Activated CD4-positive, alpha-beta T cell treated with anti-CD3 and anti-CD28 coated beads for 36 hours (primary cell): ENCODE measurements at regions not wholly inside any gene's neighbourhood (a gene's known extent, or its start where the extent isn't known, plus 50 kb on each side); places are given as distances from the start of the nearest gene placed in this dataset.

ENCODE experiments used
- ATAC-seq: fragments of 200-7000 bp; cut with Tn5 transposase; one replicate; pipeline ENCODE4 v1.10.0; 2021; ENCODE audit warnings: mild to moderate bottlenecking, moderate library complexity
- CTCF ChIA-PET: fragments of 350-600 bp; sonication (Branson Sonifier 250); formaldehyde crosslinking; loops from one replicate; lab custom pipeline; 2021; ENCODE audit warnings: antibody characterized with exemption; lab: Charles Lee
- POLR2A ChIA-PET: fragments of 350-600 bp; sonication (Branson Sonifier 250); formaldehyde crosslinking; loops from one replicate; lab custom pipeline; 2021; ENCODE audit warnings: antibody characterized with exemption, inconsistent platforms; lab: Charles Lee
- DNase-seq: peaks from one replicate; pipeline ENCODE4 v3.0.0-alpha.2; 2020
- H3K27ac Mint-ChIP-seq: one replicate; pipeline ENCODE4 v1.8.0; 2021; ENCODE audit warnings: mixed read lengths
- H3K27me3 Mint-ChIP-seq: one replicate; pipeline ENCODE4 v1.8.0; 2021; ENCODE audit warnings: mixed read lengths
- H3K36me3 Mint-ChIP-seq: one replicate; pipeline ENCODE4 v1.8.0; 2021; ENCODE audit warnings: low read depth, mixed read lengths
- H3K4me1 Mint-ChIP-seq: one replicate; pipeline ENCODE4 v1.8.0; 2021; ENCODE audit warnings: mixed read lengths
- H3K4me3 Mint-ChIP-seq: one replicate; pipeline ENCODE4 v1.8.0; 2021; ENCODE audit warnings: mild to moderate bottlenecking, moderate library complexity, mixed read lengths
- H3K9me3 Mint-ChIP-seq: one replicate; pipeline ENCODE4 v1.8.0; 2021; ENCODE audit warnings: low read depth, mixed read lengths
- intact Hi-C, 2 experiments: fragments of 100-400 bp; cut with DNase I in 1 of 2; cut with micrococcal nuclease in 1 of 2; formaldehyde crosslinking; loops; one replicate each; pipeline versions ENCODE4 v1.14.2 to v1.15.1; 2022 to 2024; cut with DNase I, micrococcal nuclease

- no peak overlapping the region for H3K27ac Mint-ChIP-seq
- ATAC-seq (no peak), DNase-seq (no peak)
- H3K4me1 Mint-ChIP-seq, result no peaks in the 10 kb centered on the region
- intact Hi-C loops, result no loop called here
- H3K4me3 Mint-ChIP-seq, result no peak overlapping the region
- ChIA-PET POLR2A (no interaction called here), CTCF (no interaction called here)
- H3K36me3 Mint-ChIP-seq, result no peaks in the 10 kb centered on the region
- no peaks in the 10 kb centered on the region for H3K27me3 Mint-ChIP-seq
- H3K9me3 Mint-ChIP-seq, result peaks cover 2% of the 10 kb centered on the region
These were observed 473.5 kb downstream of the DNAH5 start for GRCh38 chr5:13470975-13471374.

- Mint-ChIP-seq H3K9me3 (peaks cover 4% of the 10 kb centered on the region), H3K4me3 (no peak overlapping the region), H3K36me3 (no peaks in the 10 kb centered on the region), H3K27me3 (no peaks in the 10 kb centered on the region), H3K27ac (no peak overlapping the region), H3K4me1 (no peaks in the 10 kb centered on the region)
- DNase-seq (no peak), ATAC-seq (no peak)
- POLR2A ChIA-PET, result no interaction called here
- intact Hi-C loops, result no loop called here
- CTCF ChIA-PET, result no interaction called here
These were observed 474.2 kb downstream of the DNAH5 start for GRCh38 chr5:13470263-13470662.

GRCh38 chr5:13464532-13465193, 479.8 kb downstream of the DNAH5 start:
- intact Hi-C loops, result no loop called here
- ATAC-seq (no peak), DNase-seq (no peak)
- POLR2A ChIA-PET, result no interaction called here
- Mint-ChIP-seq H3K4me3 (no peak overlapping the region), H3K27ac (no peak overlapping the region), H3K36me3 (no peaks in the 10 kb centered on the region), H3K27me3 (no peaks in the 10 kb centered on the region), H3K9me3 (peaks cover 9% of the 10 kb centered on the region), H3K4me1 (no peaks in the 10 kb centered on the region)
- CTCF ChIA-PET, result no interaction called here

DNA sequence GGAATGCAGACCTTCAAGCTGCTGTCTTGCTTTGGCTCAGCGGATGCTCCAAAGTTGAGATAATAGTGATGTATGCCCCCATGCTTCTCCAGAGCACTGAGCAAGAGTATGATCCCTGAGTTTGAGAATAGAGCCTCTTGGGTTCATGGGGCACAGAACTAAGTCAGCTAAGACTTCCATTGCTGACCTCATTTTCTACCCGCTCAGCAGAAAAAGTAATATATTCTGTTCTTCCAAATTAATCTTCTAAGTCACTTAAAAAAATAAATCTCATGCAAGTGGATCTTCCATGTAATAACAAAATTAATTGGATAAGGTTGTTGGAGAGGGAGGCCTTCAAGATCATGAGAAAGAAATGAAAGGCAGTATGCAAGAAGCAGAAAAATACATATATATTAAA, 483.9 kb downstream of the DNAH5 start:
- Mint-ChIP-seq H3K9me3 (peaks cover 11% of the 10 kb centered on the region), H3K27ac (no peak overlapping the region), H3K36me3 (no peaks in the 10 kb centered on the region), H3K27me3 (no peaks in the 10 kb centered on the region), H3K4me1 (no peaks in the 10 kb centered on the region), H3K4me3 (no peak overlapping the region)
- ChIA-PET CTCF (no interaction called here), POLR2A (no interaction called here)
- intact Hi-C loops, result no loop called here
- no peak for DNase-seq
- no peak for ATAC-seq

- intact Hi-C loops, result no loop called here
- H3K4me3 Mint-ChIP-seq, result no peak overlapping the region
- ChIA-PET POLR2A (no interaction called here), CTCF (no interaction called here)
- no peak overlapping the region for H3K27ac Mint-ChIP-seq
- no peak for DNase-seq
- H3K4me1 Mint-ChIP-seq, result no peaks in the 10 kb centered on the region
- H3K27me3 Mint-ChIP-seq, result no peaks in the 10 kb centered on the region
- no peaks in the 10 kb centered on the region for H3K36me3 Mint-ChIP-seq
- ATAC-seq, result no peak
- H3K9me3 Mint-ChIP-seq, result peaks cover 3% of the 10 kb centered on the region
These were observed 490.4 kb downstream of the DNAH5 start for GRCh38 chr5:13454050-13454449.

DNA sequence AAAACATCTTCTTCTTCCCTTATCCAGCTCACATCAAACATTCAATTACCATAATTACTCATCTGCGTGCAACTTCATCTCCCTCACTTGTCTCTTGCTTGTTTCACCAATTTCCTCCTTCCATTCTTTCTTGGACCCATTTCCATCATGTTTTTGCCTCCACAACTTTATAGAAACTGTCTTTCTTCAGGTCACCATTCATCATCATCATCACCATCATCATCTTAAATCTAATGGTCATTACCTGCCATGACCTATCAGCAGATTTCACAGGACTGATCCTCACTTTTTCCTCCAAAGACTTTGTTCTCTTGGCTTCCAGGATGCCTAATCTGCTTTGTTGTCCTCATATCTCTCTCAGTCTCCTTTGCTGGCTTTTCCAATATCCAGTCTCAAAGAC, 495.6 kb downstream of the DNAH5 start:
- no peak for ATAC-seq
- DNase-seq, result no peak
- CTCF ChIA-PET, result no interaction called here
- POLR2A ChIA-PET, result no interaction called here
- Mint-ChIP-seq H3K27me3 (no peaks in the 10 kb centered on the region), H3K4me3 (no peak overlapping the region), H3K27ac (no peak overlapping the region), H3K36me3 (no peaks in the 10 kb centered on the region), H3K9me3 (no peaks in the 10 kb centered on the region), H3K4me1 (no peaks in the 10 kb centered on the region)
- intact Hi-C loops, result no loop called here

GRCh38 chr5:13439430-13439829, 505.1 kb downstream of the DNAH5 start:
- ChIA-PET CTCF (no interaction called here), POLR2A (no interaction called here)
- H3K9me3 Mint-ChIP-seq, result peaks cover 6% of the 10 kb centered on the region
- no peaks in the 10 kb centered on the region for H3K27me3 Mint-ChIP-seq
- H3K4me1 Mint-ChIP-seq, result no peaks in the 10 kb centered on the region
- DNase-seq (no peak), ATAC-seq (no peak)
- H3K27ac Mint-ChIP-seq, result no peak overlapping the region
- intact Hi-C loops, result no loop called here
- no peak overlapping the region for H3K4me3 Mint-ChIP-seq
- no peaks in the 10 kb centered on the region for H3K36me3 Mint-ChIP-seq

DNA sequence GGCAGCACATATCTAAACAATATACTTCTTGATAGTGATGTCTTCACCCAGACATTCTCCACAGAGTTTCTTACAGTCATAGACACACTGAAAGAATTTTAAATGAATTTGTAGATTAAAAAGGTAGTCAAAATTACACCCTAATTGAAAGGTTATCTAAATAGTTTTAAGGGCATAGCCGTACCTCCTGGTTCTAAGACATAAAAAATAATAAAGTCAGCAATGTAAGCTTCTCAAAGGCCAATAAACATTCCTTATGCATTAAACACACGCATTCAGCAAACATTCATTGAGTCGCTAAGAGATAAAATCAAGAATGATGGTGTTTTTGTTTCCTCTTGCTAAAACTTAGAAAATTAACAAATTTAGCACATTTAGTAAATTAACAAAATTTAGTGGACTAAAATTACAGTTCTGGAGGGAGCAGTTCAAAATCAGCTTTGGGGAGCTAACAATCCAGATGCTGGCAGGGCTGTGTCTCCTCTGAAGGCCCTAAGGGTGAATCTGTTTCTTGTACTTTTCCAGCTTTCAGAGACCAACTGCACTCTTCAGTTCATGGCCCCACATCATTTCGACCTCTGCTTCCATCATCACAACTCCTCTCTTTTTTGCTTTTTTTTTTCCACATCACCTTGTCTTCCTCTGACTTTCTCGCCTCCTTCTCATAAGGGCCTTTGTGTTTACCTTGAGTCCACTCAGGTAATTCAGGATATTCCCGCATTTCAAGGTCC, 516.5 kb downstream of the DNAH5 start:
- peaks cover 14% of the 10 kb centered on the region for H3K9me3 Mint-ChIP-seq
- intact Hi-C loops, result no loop called here
- no peaks in the 10 kb centered on the region for H3K4me1 Mint-ChIP-seq
- no peak for ATAC-seq
- no peak for DNase-seq
- H3K4me3 Mint-ChIP-seq, result no peak overlapping the region
- POLR2A ChIA-PET, result interaction anchor here (0.7 kb wide), 1 partner anchor 69 kb away, joined by 3 read pairs; no protein-coding TSS in a partner anchor
- no peaks in the 10 kb centered on the region for H3K27me3 Mint-ChIP-seq
- H3K27ac Mint-ChIP-seq, result no peak overlapping the region
- no peaks in the 10 kb centered on the region for H3K36me3 Mint-ChIP-seq
- CTCF ChIA-PET, result no interaction called here

DNA sequence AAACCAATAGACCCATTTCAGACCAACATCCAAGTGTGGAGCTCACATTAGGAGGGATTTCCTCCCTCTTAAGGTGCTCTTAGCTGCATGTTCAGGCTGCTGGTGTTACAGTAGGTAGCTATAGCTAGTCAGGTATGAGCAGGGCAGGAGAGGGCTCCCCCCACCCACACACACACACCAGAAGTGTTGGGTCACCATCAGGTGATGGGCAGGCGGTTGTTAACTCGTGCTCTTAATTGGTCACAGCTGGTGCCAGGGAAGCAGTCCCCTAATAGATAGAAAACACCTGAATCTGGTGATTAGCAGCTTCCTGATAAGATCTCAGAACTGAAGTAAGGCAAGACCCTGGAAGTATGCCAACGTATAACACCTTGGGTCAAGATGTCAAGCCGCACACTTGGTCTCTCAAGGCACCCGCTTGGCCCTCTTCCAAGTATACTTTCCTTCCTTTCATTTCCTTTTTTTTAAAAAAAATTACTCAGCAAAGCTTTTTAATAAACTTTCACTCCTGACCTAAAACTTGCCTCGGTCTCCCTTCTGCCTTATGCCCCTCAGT, 532.4 kb downstream of the DNAH5 start:
- intact Hi-C loops, result no loop called here
- Mint-ChIP-seq H3K9me3 (peaks cover 15% of the 10 kb centered on the region), H3K27ac (no peak overlapping the region), H3K27me3 (no peaks in the 10 kb centered on the region), H3K36me3 (no peaks in the 10 kb centered on the region), H3K4me1 (no peaks in the 10 kb centered on the region), H3K4me3 (no peak overlapping the region)
- ChIA-PET CTCF (no interaction called here), POLR2A (no interaction called here)
- DNase-seq (no peak), ATAC-seq (no peak)

DNA sequence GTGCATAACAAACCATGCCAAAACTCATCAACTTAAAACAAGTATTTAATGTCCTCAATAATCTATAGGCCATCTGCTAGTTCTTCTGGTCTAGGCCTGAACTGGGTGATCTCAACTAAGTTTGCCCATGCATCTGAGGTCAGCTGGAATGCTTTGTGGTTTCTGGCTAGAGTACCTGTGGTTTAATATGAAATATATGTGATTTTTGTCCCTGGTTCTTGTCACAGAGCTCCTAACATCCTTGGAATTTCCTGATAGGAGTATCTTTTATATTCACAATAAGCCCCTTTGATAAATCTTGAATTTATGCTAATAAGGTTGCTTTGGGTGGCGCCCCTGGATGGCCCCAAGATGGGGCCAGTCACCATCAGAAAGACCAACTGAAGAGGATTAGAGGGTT, 535.9 kb downstream of the DNAH5 start:
- ChIA-PET CTCF (interaction anchor here (0.8 kb wide), 1 partner anchor 1670 kb away, joined by 3 read pairs; no protein-coding TSS in a partner anchor), POLR2A (no interaction called here)
- intact Hi-C loops, result no loop called here
- no peak for DNase-seq
- Mint-ChIP-seq H3K4me3 (no peak overlapping the region), H3K9me3 (peaks cover 11% of the 10 kb centered on the region), H3K27me3 (no peaks in the 10 kb centered on the region), H3K4me1 (no peaks in the 10 kb centered on the region), H3K36me3 (no peaks in the 10 kb centered on the region), H3K27ac (no peak overlapping the region)
- ATAC-seq, result no peak

DNA sequence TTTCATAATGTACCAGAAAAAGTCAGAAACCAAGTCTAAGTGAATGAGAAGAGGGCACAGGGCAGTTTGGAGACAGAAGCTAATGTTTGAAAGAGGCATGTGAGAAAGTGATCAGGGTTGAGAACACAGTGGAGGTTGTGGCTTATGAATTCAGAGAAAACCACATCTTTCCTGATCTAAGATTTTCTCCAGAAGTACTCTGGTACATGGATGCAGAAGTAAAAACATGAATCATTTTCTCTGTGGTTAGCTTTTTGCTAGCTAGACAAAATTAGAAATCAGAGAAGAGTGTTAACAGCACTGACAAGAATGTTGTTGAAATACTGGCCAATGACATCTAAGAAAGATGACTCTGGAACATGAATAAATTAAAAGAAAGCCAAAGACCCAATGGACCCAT, 541.1 kb downstream of the DNAH5 start:
- H3K36me3 Mint-ChIP-seq, result no peaks in the 10 kb centered on the region
- H3K27me3 Mint-ChIP-seq, result no peaks in the 10 kb centered on the region
- DNase-seq (no peak), ATAC-seq (no peak)
- intact Hi-C loops, result no loop called here
- ChIA-PET CTCF (no interaction called here), POLR2A (no interaction called here)
- H3K27ac Mint-ChIP-seq, result no peak overlapping the region
- no peaks in the 10 kb centered on the region for H3K4me1 Mint-ChIP-seq
- no peak overlapping the region for H3K4me3 Mint-ChIP-seq
- H3K9me3 Mint-ChIP-seq, result peaks cover 11% of the 10 kb centered on the region

- no peak overlapping the region for H3K4me3 Mint-ChIP-seq
- H3K27ac Mint-ChIP-seq, result no peak overlapping the region
- DNase-seq, result no peak
- H3K4me1 Mint-ChIP-seq, result no peaks in the 10 kb centered on the region
- no peaks in the 10 kb centered on the region for H3K36me3 Mint-ChIP-seq
- intact Hi-C loops, result no loop called here
- CTCF ChIA-PET, result no interaction called here
- ATAC-seq, result no peak
- peaks cover 8% of the 10 kb centered on the region for H3K9me3 Mint-ChIP-seq
- no peaks in the 10 kb centered on the region for H3K27me3 Mint-ChIP-seq
- POLR2A ChIA-PET, result no interaction called here
These were observed 559.4 kb downstream of the DNAH5 start for GRCh38 chr5:13385066-13385465.
